Left lung (tissue), 4 donors: ENCODE measurements at regions not wholly inside any gene's neighbourhood (a gene's known extent, or its start where the extent isn't known, plus 50 kb on each side); places are given as distances from the start of the nearest gene placed in this dataset.

Experiments used
- ATAC-seq: fragments of 200-7000 bp; cut with Tn5 transposase; one replicate; pipeline ENCODE4 v1.9.1; 2020; ENCODE audit warnings: moderate library complexity
- DNase-seq, 4 donors: peaks; one replicate each; pipeline ENCODE4 v3.0.0-alpha.2; 2013 to 2020
- H3K27ac ChIP-seq, 2 donors: fragments of 200-600 bp; sonication (generic) in 1 of 2; one replicate each; pipeline versions ENCODE4 v1.5.0 to v1.8.0; 2020 to 2021
- H3K27me3 ChIP-seq, 2 donors: fragments of 200-600 bp; sonication (generic) in 1 of 2; one replicate each; pipeline versions ENCODE4 v1.5.0 to v1.8.0; 2020 to 2021
- H3K36me3 ChIP-seq, 2 donors: fragments of 200-600 bp; sonication (generic) in 1 of 2; one replicate each; pipeline versions ENCODE4 v1.5.0 to v1.8.0; 2020 to 2021
- H3K4me1 ChIP-seq, 2 donors: fragments of 200-600 bp; one replicate each; pipeline ENCODE4 v1.8.0; 2021
- H3K4me3 ChIP-seq, 2 donors: fragments of 200-600 bp; sonication (generic) in 1 of 2; one replicate each; pipeline versions ENCODE4 v1.5.0 to v1.8.0; 2020 to 2021; ENCODE audit warnings: mild to moderate bottlenecking in 1 of 2
- H3K9me3 ChIP-seq, 2 donors: fragments of 200-600 bp; sonication (generic) in 1 of 2; one replicate each; pipeline versions ENCODE4 v1.5.0 to v1.8.0; 2020 to 2021
- intact Hi-C, 2 donors: fragments of 100-400 bp; cut with DNase I; formaldehyde crosslinking; loops; one replicate each; pipeline versions ENCODE4 v1.11.2 to v1.14.2; 2022
- TF ChIP-seq, protein P1 (sequence below), 2 donors: fragments of 200-600 bp; sonication (generic) in 1 of 2; IDR thresholded peaks; one replicate each; pipeline versions ENCODE4 v1.5.0 to v1.8.0; 2021; ENCODE audit warnings: antibody characterized with exemption in 2 of 2
- donor health status: DM: no; HTN: yes; CAD: no.
- donor health status: DM: no; HTN: no; CAD: no.

- Histone ChIP-seq H3K9me3 (no peaks in the 10 kb centered on the region), H3K36me3 (no peaks in the 10 kb centered on the region), H3K4me3 (no peak overlapping the region), H3K27me3 (no peaks in the 10 kb centered on the region), H3K4me1 (no peaks in the 10 kb centered on the region), H3K27ac (no peak overlapping the region)
- TF ChIP-seq, protein P1, sequence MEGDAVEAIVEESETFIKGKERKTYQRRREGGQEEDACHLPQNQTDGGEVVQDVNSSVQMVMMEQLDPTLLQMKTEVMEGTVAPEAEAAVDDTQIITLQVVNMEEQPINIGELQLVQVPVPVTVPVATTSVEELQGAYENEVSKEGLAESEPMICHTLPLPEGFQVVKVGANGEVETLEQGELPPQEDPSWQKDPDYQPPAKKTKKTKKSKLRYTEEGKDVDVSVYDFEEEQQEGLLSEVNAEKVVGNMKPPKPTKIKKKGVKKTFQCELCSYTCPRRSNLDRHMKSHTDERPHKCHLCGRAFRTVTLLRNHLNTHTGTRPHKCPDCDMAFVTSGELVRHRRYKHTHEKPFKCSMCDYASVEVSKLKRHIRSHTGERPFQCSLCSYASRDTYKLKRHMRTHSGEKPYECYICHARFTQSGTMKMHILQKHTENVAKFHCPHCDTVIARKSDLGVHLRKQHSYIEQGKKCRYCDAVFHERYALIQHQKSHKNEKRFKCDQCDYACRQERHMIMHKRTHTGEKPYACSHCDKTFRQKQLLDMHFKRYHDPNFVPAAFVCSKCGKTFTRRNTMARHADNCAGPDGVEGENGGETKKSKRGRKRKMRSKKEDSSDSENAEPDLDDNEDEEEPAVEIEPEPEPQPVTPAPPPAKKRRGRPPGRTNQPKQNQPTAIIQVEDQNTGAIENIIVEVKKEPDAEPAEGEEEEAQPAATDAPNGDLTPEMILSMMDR (IDR thresholded peaks at IDR 0.05): no peak
- no peak for ATAC-seq
- no peak for DNase-seq
- intact Hi-C loops: no loop called here
Measured at GRCh38 chr15:62618432-62618831, 424.1 kb upstream of the TPM1 start.

GRCh38 chr15:62618846-62619504 is 423.6 kb upstream of the TPM1 start:
- no peaks in the 10 kb centered on the region for H3K4me1 ChIP-seq
- DNase-seq: no peak
- H3K4me3 ChIP-seq: no peak overlapping the region
- ATAC-seq: no peak
- H3K9me3 ChIP-seq: no peaks in the 10 kb centered on the region
- TF ChIP-seq, protein P1 (IDR thresholded peaks at IDR 0.05): no peak
- no peaks in the 10 kb centered on the region for H3K36me3 ChIP-seq
- no peaks in the 10 kb centered on the region for H3K27me3 ChIP-seq
- H3K27ac ChIP-seq: no peak overlapping the region
- intact Hi-C loops: no loop called here

DNA sequence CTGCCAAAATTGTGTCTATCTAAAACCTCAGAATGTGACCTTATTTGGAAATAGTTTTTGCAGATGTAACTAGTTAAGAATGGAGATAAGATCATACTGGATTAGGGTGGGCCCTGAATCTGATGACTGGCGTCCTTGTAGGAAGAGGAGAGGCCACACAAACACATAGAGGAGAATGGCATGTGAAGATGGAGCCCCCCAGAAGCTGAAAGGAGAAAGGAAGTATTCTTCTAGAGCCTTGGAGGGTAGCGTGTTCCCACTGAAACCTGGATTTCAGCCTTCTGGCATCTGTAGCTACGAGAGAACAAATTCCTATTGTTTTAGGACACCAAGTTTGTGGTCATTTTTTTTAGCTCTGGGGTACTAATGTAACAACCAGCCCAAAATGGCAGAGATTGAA is 423.0 kb upstream of the TPM1 start:
- TF ChIP-seq, protein P1 (IDR thresholded peaks at IDR 0.05): no peak
- Histone ChIP-seq H3K9me3 (no peaks in the 10 kb centered on the region), H3K4me3 (no peak overlapping the region), H3K27ac (no peak overlapping the region), H3K4me1 (no peaks in the 10 kb centered on the region), H3K27me3 (no peaks in the 10 kb centered on the region), H3K36me3 (no peaks in the 10 kb centered on the region)
- intact Hi-C loops: no loop called here
- ATAC-seq (no peak), DNase-seq (no peak)

DNA sequence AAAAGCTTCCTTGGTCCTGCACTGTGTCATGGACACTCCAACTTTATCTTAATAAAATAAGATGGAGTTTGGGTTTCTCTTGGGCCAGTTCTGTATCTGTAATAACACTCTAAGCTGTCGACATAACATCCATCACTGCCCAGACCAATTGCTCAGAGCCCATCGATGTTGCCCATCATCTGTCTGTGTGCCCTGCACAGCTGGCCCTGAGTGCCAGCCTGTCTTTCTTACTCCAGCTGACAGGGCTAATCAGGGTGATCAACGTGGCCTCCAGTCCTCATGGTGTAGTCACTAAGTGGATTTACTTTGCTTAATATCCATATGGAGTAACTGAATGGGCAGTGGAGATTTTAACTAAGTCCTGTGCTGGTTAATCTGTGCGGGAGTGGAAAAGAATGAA is 419.8 kb upstream of the TPM1 start:
- no peak overlapping the region for H3K4me3 ChIP-seq
- TF ChIP-seq, protein P1 (IDR thresholded peaks at IDR 0.05): no peak
- no peaks in the 10 kb centered on the region for H3K36me3 ChIP-seq
- no peak for DNase-seq
- H3K9me3 ChIP-seq: no peaks in the 10 kb centered on the region
- ATAC-seq: no peak
- intact Hi-C loops: no loop called here
- no peaks in the 10 kb centered on the region for H3K27me3 ChIP-seq
- no peaks in the 10 kb centered on the region for H3K4me1 ChIP-seq
- H3K27ac ChIP-seq: no peak overlapping the region

DNA sequence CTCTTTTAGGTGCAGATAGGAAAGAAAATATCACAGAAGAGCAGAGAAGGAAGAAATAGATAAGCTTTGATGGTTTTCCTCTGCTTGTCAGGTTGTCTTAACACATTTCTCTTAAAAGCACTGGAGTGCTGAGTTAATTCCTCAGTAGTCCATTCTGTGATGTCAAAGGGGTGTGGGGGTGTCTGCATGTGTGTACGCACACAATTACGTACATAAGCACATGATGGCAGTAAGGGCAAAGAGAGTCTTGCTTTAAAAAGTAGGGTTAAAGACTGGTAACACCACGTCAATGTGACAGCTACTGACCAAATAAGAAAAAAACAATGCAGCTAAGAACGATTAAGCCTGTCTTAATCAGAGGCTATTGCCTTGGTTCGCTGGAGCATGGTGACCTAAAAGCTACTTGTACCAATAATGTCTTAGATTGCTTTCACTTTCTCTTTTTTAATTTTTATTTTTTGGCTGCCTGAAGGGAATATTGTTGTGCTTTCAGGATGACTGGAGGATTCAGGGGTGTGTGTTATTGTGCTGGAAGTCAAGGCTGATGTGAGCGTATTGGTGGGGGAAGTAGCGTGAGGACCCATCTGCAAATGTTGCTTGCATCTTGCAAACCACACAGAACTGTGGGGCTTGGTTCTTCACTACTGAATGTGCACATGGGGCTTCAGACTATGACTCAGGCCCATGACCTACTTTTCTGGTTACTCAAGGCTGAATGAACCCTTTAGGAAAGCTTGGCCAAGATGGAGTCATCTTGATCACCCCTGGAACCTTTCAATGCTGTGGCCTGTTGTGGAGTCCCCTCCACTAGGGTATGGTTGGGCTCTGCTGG is 417.8 kb upstream of the TPM1 start:
- Histone ChIP-seq H3K9me3 (no peaks in the 10 kb centered on the region), H3K36me3 (no peaks in the 10 kb centered on the region), H3K4me3 (no peak overlapping the region), H3K27ac (no peak overlapping the region), H3K4me1 (no peaks in the 10 kb centered on the region), H3K27me3 (no peaks in the 10 kb centered on the region)
- ATAC-seq (peak; percentile 64), DNase-seq (no peak)
- intact Hi-C loops: no loop called here
- TF ChIP-seq, protein P1 (IDR thresholded peaks at IDR 0.05): no peak
